ENCODE measurements at regions not wholly inside any gene's neighbourhood (a gene's known extent, or its start where the extent isn't known, plus 50 kb on each side); places are given as distances from the start of the nearest gene placed in this dataset.

GRCh38 chr1:208541225-208541855 lies 297.2 kb upstream of the PLXNA2 start:
- DNase-seq (ENCODE audit: low read depth) = no peak

GRCh38 chr1:208542309-208542708 lies 298.1 kb upstream of the PLXNA2 start:
- DNase-seq (ENCODE audit: low read depth) = no peak

- no peak for DNase-seq (ENCODE audit: low read depth)
Observed at GRCh38 chr1:208544053-208544452, 299.9 kb upstream of the PLXNA2 start.

- DNase-seq (ENCODE audit: low read depth) = no peak
Observed at GRCh38 chr1:208544794-208545193, 300.6 kb upstream of the PLXNA2 start.

- DNase-seq (ENCODE audit: low read depth) = no peak
Observed at GRCh38 chr1:208551024-208551423, 306.8 kb upstream of the PLXNA2 start.

GRCh38 chr1:208551633-208552320 lies 307.6 kb upstream of the PLXNA2 start:
- no peak for DNase-seq (ENCODE audit: low read depth)

- no peak for DNase-seq (ENCODE audit: low read depth)
Observed at GRCh38 chr1:208552928-208553327, 308.7 kb upstream of the PLXNA2 start.

GRCh38 chr1:208556461-208556860 lies 312.3 kb upstream of the PLXNA2 start:
- DNase-seq (ENCODE audit: low read depth) = no peak

GRCh38 chr1:208557046-208557722 lies 313.0 kb upstream of the PLXNA2 start:
- DNase-seq (ENCODE audit: low read depth) = no peak

GRCh38 chr1:208557723-208558094 lies 313.5 kb upstream of the PLXNA2 start:
- DNase-seq (ENCODE audit: low read depth) = no peak

GRCh38 chr1:208559597-208560329 lies 315.6 kb upstream of the PLXNA2 start:
- DNase-seq (ENCODE audit: low read depth) = no peak

- no peak for DNase-seq (ENCODE audit: low read depth)
Observed at GRCh38 chr1:208562151-208562960, 318.2 kb upstream of the PLXNA2 start.

- no peak for DNase-seq (ENCODE audit: low read depth)
Observed at GRCh38 chr1:208564466-208564865, 320.3 kb upstream of the PLXNA2 start.

GRCh38 chr1:208565756-208566440 lies 321.7 kb upstream of the PLXNA2 start:
- no peak for DNase-seq (ENCODE audit: low read depth)

- DNase-seq (ENCODE audit: low read depth) = no peak
Observed at GRCh38 chr1:208569181-208569580, 325.0 kb upstream of the PLXNA2 start.

- no peak for DNase-seq (ENCODE audit: low read depth)
Observed at GRCh38 chr1:208570362-208570761, 326.2 kb upstream of the PLXNA2 start.

GRCh38 chr1:208576425-208576824 lies 332.2 kb upstream of the PLXNA2 start:
- DNase-seq (ENCODE audit: low read depth) = no peak

GRCh38 chr1:208577381-208577905 lies 333.3 kb upstream of the PLXNA2 start:
- DNase-seq (ENCODE audit: low read depth) = no peak

- no peak for DNase-seq (ENCODE audit: low read depth)
Observed at GRCh38 chr1:208581209-208581608, 337.0 kb upstream of the PLXNA2 start.

- no peak for DNase-seq (ENCODE audit: low read depth)
Observed at GRCh38 chr1:208581667-208582066, 337.5 kb upstream of the PLXNA2 start.

GRCh38 chr1:208584167-208584755 lies 340.1 kb upstream of the PLXNA2 start:
- DNase-seq (ENCODE audit: low read depth) = no peak
